Fibroblast of the aortic adventitia (primary cell): ENCODE measurements at regions not wholly inside any gene's neighbourhood (a gene's known extent, or its start where the extent isn't known, plus 50 kb on each side); places are given as distances from the start of the nearest gene placed in this dataset.
"Not testable (repeated sequence)": the region's sequence is repeated elsewhere in the genome, so short reads cannot be mapped to it uniquely, and the experiment has no call there.

Source experiments
- DNase-seq: peaks from one replicate; pipeline ENCODE4 v3.0.0-alpha.2; 2010; ENCODE audit warnings: low read depth
- H3K4me3 ChIP-seq: 2 replicates; pipeline ENCODE4 v1.5.1; 2011; ENCODE audit warnings: low read depth, mild to moderate bottlenecking, control low read depth, low read length, moderate library complexity
- TF ChIP-seq, protein P1 (sequence below): IDR thresholded peaks from 2 replicates; pipeline ENCODE4 v1.5.1; 2011; ENCODE audit warnings: mild to moderate bottlenecking, low read length, control low read depth, inconsistent platforms; ENCODE audit not compliant: insufficient read depth

DNA sequence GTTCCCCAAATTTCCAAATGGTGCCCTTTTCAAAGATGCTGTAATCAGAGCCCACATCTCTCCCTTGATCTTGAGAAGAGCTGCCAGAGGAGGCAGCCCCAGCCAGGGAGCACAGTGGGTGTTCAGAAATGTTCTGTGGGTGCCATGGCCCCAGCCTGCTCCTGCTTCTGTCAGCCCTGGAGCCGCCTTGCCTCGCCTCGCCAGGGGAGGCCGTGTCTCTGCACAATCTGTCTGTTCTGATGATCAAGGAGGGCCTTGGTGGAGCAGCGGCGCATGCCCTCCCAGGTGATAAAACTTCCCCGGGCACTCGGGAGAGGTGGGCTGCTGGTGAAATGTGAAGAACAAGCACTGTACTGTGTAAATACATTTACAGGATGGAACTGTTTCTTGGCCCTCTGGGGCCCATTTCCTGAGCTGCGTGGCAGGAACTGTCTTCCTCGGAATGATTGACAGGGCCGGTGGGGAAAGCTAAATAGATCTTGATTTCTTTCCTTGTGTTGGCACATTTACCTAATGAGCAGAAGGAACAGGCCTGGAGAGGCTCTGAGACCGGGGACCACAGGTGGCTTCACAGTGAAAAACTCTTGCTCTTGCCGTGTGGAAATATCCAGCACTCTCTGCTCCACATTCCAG is 207.8 kb upstream of the PODXL start:
- no peak overlapping the region for H3K4me3 ChIP-seq
- TF ChIP-seq, protein P1, sequence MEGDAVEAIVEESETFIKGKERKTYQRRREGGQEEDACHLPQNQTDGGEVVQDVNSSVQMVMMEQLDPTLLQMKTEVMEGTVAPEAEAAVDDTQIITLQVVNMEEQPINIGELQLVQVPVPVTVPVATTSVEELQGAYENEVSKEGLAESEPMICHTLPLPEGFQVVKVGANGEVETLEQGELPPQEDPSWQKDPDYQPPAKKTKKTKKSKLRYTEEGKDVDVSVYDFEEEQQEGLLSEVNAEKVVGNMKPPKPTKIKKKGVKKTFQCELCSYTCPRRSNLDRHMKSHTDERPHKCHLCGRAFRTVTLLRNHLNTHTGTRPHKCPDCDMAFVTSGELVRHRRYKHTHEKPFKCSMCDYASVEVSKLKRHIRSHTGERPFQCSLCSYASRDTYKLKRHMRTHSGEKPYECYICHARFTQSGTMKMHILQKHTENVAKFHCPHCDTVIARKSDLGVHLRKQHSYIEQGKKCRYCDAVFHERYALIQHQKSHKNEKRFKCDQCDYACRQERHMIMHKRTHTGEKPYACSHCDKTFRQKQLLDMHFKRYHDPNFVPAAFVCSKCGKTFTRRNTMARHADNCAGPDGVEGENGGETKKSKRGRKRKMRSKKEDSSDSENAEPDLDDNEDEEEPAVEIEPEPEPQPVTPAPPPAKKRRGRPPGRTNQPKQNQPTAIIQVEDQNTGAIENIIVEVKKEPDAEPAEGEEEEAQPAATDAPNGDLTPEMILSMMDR, result no peak
- no peak for DNase-seq

DNA sequence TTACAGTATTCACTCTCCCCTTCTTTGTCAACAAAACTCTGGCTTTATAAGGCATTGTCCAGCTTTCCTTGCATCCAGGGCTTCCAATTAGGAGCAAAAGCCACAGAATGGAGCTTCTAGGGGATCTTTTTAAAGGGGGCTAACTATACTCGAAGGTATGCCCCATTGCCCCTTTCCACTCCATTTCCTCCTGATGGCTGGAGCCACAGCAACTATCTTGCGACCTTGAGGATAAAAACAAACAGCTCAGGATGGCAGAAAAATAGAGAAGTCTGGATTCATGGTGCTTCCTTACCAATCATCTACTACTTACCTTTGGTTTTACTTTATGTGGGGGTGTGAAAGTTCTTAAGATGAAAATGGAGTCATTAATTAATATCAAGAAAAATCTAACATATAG is 206.3 kb upstream of the PODXL start:
- no peak for DNase-seq
- TF ChIP-seq, protein P1, result no peak
- no peak overlapping the region for H3K4me3 ChIP-seq

DNA sequence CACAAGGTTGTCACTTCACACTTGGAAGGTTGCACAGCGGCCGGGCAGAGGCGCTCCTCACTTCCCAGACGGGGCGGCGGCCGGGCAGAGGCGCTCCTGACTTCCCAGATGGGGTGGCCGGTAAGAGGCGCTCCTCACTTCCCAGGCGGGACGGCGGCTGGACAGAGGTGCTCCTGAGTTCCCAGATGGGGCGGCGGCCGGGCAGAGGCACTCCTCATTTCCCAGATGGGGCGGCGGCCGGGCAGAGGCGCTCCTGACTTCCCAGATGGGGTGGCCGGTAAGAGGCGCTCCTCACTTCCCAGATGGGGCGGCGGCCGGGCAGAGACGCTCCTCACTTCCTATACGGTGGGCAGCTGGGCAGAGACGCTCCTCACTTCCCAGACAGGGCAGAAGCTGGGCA is 199.4 kb upstream of the PODXL start:
- H3K4me3 ChIP-seq, DNase-seq: not testable (repeated sequence)

DNA sequence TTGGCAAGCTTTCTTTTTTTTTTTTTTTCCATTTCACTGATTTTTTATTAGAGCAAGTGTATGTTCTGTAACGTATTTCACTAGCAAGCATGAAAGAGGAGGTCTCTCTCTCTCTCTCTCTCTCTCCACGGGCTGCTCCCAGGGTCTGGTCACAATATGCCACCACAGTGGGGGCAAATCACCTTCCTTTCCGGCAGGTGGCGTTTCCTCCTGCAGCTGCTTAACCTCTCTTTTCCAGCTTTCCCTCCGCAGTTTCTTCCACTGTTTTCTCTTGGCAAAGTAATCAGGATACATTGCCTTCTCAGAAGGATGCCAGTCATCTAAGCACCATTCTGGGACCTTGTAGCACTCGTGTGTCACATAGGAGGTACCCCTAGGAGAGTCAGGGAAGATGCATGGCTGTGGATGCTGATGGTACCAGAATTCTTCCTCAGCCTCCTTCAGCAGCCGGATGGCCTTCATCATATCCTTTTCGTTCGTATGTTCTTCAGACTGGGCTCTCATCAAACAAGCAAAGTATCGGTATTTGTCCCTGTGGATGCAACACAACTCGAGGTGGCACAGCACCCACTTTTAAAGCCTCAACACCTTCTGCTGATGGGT is 197.3 kb upstream of the PODXL start:
- TF ChIP-seq, protein P1, result peak; percentile 12
- DNase-seq, result no peak
- H3K4me3 ChIP-seq, result no peak overlapping the region

DNA sequence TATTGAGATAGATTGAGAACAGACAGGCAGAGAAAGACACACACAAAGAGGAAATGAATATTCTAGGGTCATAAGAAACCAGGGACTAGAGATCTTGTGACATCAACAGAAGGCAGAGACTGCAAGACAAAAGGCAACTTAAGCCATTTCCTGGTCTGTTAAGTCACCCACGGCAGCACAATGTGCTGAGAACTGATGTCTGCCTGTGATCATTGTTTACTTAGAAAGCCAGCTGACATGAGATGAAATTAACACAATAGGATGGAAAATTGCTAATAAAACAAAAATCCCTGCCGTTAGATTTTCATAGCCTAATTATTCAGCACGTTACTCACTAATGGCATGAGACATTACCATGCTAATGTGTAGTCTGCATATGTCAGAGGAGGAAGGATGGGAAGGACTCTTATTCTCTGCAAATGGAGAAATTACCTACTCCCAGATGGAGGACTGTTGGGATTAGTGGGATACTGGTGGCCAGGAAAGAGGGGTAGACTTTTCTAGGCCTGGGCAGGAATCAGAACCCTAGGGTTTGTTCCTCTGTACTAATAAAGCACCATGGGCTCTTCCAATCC is 191.3 kb upstream of the PODXL start:
- TF ChIP-seq, protein P1, result no peak
- DNase-seq, result no peak
- H3K4me3 ChIP-seq, result no peak overlapping the region

DNA sequence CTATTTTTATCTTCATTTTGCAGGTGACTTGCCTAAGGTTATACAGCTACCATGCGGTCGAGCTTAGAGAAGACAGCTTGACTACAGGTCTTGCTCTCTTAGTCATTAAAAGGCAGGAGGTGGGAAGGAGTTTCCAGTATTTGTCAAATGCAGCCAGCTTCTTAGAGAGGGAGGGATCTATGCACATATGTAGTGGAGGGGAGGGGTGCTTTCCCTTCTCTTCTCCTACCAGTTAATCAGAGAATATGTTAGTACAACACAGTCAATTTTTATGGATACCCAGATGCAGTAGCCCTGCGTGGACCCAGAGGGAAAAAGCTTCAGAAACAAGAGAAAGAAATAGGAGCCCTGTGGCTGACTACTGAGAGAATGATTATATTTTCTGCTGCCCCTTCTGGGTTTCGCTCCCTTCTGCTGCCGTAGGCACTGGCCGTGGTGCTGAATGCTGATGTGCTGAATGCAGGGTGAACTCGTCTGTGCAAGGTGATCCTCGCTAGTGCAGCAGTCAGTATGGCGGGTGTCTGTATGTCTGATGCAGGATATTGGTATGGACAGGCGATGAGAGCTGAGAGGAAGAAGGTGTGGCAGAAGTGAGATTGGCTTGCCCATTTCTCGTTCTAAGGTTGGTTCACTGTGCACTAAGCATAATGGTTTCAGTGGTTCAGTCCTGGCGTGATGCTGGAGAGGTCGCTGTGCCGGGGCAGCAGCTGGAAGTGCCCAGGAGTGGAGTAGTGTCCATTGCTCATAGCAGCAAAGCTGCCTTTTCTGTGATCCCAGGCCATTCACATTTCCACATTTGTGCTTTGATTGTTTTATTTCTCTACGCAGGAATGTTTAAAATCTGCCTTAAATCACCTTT is 189.2 kb upstream of the PODXL start:
- no peak overlapping the region for H3K4me3 ChIP-seq
- peak; percentile 52 for DNase-seq
- TF ChIP-seq, protein P1, result no peak

DNA sequence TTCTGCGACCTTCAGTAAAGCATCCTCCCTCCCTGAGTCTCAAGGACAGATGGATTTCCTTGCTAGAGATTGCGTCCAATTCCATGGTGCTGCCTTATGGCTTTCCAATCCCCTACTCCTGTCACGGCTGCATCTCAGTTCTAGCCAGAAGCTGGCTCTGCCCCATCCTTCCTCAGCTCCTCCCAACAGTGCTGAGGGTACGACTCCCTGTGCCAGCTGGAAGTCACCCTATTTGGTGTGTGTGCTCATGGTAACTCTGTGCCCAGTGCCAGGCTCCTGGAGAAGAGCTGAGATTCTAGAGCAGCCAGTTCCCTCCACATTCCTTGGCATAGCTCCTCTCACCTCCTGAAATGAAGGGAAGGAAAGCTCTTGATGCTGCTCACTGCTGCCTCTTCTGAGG is 185.0 kb upstream of the PODXL start:
- H3K4me3 ChIP-seq, result no peak overlapping the region
- DNase-seq, result no peak
- TF ChIP-seq, protein P1, result no peak
